ENCODE measurements at regions not wholly inside any gene's neighbourhood (a gene's known extent, or its start where the extent isn't known, plus 50 kb on each side); places are given as distances from the start of the nearest gene placed in this dataset.

- no peak for TF ChIP-seq EZH2 (IDR thresholded peaks at IDR 0.05; ENCODE audit: low read length)
- TF ChIP-seq, protein P1, sequence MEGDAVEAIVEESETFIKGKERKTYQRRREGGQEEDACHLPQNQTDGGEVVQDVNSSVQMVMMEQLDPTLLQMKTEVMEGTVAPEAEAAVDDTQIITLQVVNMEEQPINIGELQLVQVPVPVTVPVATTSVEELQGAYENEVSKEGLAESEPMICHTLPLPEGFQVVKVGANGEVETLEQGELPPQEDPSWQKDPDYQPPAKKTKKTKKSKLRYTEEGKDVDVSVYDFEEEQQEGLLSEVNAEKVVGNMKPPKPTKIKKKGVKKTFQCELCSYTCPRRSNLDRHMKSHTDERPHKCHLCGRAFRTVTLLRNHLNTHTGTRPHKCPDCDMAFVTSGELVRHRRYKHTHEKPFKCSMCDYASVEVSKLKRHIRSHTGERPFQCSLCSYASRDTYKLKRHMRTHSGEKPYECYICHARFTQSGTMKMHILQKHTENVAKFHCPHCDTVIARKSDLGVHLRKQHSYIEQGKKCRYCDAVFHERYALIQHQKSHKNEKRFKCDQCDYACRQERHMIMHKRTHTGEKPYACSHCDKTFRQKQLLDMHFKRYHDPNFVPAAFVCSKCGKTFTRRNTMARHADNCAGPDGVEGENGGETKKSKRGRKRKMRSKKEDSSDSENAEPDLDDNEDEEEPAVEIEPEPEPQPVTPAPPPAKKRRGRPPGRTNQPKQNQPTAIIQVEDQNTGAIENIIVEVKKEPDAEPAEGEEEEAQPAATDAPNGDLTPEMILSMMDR (optimal IDR thresholded peaks at IDR 0.05 in 1 of 3, IDR thresholded peaks at IDR 0.05 in 1 of 3, conservative IDR thresholded peaks at IDR 0.05 in 1 of 3; ENCODE audit: extremely low read depth in 1 of 3, insufficient read depth in 2 of 3, low read length in 3 of 3) = no peak
These were observed 316.5 kb downstream of the SOX11 start for GRCh38 chr2:6008726-6009125.
